GM21390 (cell line): ENCODE measurements at regions not wholly inside any gene's neighbourhood (a gene's known extent, or its start where the extent isn't known, plus 50 kb on each side); places are given as distances from the start of the nearest gene placed in this dataset.
"Not testable (repeated sequence)": the region's sequence is repeated elsewhere in the genome, so short reads cannot be mapped to it uniquely, and the experiment has no call there.

Source experiments
- ATAC-seq: cut with Tn5 transposase; IDR thresholded peaks from one replicate; pipeline ENCODE4 v1.9.1; 2021; ENCODE audit not compliant: unreplicated experiment

- no peak for ATAC-seq
Observed at GRCh38 chr17:53635444-53635843, 187.3 kb upstream of the KIF2B start.

DNA sequence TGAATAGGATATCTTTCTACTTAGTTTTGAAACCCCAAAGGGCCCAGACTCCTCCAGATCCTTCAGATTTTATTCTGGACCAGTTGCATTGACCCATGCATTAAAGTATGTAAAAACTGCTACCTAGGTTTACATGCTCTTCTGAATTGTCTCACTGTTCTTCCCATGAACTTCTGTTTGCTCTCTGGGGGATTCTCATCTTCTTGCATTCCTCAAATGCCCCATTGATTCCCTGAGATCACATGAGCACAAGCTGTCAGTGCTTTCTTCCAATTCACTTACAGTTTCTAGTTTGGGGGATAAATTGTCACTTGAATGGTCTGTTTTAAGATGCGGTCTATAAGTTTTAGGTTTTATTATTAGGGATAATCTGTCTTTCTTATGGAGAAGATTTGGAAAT lies 188.9 kb upstream of the KIF2B start:
- no peak for ATAC-seq

DNA sequence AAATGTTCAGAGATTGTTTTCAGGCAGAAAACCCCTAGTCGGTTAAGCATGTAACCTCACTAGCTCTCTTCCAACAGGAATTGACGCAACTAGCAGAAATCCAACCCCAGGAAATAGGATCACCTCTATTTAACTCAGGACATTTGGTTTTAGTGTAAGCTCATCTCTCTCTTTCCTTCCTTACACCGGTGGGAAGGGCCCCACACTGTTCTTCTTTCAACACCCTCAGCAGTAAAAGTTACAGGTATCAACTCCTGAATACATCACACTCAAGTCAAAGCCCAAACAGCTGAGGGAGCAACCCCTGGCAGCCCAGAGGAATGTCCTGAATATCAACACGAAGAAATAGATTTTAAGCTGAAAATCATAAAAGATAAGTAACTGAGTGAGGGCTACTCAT lies 191.2 kb upstream of the KIF2B start:
- ATAC-seq = no peak

DNA sequence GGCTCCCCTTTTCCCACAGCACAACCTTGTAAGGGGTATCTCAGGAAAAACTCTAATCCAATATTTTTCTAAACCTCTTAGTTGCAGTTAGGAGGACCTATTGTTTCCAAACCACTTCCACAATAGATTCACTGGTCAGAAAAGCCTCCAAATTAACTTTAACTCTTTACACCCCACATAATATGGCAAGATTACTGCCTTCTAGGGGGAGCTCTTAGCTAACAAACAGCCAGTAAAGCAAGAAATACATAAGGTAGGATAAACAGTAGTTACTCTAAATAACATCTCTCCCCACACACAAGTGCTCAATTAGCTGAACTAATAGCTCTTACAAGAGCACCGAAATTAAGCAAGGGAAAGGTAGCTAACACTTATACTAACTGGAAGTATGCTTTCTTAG lies 192.1 kb upstream of the KIF2B start:
- no peak for ATAC-seq

GRCh38 chr17:53630115-53630514 lies 192.6 kb upstream of the KIF2B start:
- ATAC-seq = no peak

- ATAC-seq = no peak
Observed at GRCh38 chr17:53629188-53629587, 193.5 kb upstream of the KIF2B start.

DNA sequence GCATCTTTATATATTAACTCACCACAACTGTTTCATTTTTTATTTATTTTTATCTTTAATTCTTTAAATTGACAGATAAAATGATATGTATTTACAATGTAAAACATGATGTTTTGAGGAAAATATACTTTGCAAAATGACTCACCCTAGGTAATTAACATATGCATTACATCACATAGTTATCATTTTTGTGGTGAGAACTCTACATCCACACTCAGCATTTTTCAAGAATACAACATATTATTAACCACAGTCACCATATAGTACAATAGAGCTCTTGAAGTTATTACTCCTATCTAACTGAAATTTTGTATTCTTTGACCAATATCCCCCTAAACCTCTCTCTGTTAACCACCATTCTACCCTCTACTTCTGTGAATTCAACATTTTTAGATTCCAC lies 194.7 kb upstream of the KIF2B start:
- ATAC-seq = no peak

- ATAC-seq = no peak
Observed at GRCh38 chr17:53627511-53627910, 195.2 kb upstream of the KIF2B start.

DNA sequence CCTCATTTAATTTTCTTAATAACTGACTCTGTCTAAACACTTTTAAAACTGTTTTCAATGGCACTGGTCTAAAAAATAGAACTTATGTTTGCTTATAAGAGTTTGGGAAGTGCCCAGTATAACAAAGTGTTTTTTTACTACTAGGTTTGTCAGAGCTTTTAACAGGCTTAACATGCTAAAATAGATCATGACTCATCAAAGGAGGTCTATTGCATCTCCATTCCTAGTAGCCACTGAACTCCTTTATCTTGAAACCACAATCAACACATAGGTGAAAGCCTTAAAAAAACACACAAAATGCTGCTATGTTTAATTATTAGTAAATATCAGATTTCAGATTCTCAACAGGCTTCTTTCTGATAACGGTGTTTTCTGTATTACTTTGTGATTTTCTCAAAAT lies 196.4 kb upstream of the KIF2B start:
- ATAC-seq = no peak

DNA sequence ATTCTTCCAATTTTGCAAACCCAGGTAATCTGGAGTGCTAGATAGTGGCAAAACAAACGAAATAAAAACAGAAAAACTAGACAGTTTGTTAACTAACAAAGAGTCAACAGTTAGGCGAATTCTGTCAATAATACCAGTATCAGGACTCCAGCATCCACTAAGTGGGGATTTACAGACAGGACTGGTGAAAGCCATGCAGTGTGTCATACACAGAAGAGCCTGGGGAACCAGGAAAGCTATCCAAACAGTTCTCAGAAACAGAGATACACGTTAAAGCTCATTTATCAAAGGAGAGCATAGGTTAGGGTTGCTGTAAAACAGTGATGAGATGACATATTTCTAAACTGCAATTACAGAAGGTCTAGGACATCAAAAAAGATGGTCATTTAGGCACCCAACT lies 203.7 kb upstream of the KIF2B start:
- ATAC-seq = no peak

DNA sequence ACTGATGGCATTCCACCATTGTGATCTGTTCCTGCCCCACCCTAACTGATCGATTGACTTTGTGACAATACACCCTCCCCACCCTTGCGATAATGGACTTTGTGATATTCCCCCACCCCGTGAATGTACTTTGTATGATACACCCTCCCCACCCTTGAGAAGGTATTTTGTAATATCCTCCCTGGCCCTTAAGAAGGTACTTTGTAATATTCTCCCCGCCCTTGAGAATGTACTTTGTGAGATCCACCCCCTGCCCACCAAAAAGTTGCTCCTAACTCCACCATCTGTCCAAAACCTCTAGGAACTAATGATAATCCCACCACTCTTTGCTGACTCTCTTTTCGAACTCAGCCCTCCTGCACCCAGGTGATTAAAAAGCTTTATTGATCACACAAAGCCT lies 214.5 kb upstream of the KIF2B start:
- ATAC-seq = not testable (repeated sequence)

GRCh38 chr17:53607475-53607874 lies 215.3 kb upstream of the KIF2B start:
- ATAC-seq = no peak

- no peak for ATAC-seq
Observed at GRCh38 chr17:53588317-53588716, 234.4 kb upstream of the KIF2B start.

DNA sequence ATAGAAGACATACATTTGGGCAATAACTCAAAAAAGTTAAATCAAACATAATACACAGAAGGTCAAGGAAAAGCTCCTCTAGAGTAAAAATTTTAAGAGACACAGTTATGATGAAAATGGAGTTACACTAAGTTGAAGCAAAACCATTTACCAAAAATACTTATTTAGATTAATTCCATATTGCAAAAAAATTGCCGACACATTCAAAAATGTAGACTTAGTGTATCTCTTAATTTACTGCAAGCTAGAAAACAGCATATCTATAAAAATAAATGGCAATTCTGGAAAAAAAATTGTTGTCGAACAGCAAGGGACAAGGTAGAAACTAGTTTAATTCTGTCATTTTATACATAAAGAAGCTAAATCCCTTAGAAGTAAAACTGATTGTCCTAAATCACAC lies 248.7 kb upstream of the KIF2B start:
- no peak for ATAC-seq

DNA sequence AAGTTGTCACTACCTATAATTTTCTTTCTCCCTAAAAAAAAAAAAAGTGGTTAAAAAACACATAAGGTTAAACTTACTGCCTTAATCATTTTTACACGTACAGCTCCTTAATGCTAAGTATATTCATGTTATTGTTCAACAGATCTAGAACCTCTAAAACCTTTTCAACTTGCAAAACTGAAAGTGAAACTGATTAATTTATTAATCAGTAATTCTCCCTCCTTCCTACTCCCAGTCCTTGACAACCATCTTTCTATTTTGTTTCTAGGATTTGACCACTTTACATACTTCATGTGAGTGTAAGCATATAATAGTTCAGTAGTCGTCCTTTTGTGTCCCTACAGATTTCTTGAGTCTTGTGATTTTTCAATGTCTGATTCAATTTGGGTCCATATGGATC lies 251.4 kb upstream of the KIF2B start:
- no peak for ATAC-seq

DNA sequence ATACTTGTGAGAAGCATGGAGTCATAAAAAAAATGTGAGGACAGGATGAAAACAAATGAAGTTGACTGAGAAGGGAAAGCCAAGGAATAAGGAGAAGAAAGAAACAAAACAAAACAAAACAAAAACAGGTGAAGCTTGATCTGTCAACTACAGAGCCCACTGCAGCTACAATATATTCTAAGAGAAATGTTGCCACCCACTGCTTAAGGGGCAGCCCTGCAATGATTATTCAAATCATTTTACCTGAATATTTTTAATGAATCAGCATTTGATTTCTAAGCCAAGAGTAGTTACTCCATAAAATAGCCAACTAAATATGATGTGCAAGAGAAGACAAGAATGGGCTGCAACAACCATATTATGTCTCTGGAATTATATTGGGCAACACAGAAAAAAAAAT lies 252.0 kb upstream of the KIF2B start:
- no peak for ATAC-seq

DNA sequence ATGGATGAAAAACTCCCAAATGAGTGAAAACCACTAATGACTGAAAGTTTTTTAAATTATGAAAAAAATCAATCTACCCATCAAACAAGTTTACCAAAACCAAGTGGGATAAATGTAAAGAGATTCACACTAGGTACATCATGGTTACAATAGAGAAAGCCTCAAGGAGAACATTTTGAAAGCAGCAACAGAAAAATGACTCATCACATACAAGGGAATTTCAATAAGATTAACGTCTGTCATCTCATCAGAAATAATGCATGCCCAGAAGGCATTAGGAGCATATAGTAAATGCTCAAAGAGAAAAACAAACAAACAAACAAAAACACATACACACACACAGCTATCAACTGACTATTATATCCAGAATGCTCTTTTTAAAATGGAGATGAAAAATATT lies 261.8 kb upstream of the KIF2B start:
- ATAC-seq = no peak

- no peak for ATAC-seq
Observed at GRCh38 chr17:53548252-53548651, 274.5 kb upstream of the KIF2B start.

GRCh38 chr17:53543472-53543871 lies 279.3 kb upstream of the KIF2B start:
- no peak for ATAC-seq

DNA sequence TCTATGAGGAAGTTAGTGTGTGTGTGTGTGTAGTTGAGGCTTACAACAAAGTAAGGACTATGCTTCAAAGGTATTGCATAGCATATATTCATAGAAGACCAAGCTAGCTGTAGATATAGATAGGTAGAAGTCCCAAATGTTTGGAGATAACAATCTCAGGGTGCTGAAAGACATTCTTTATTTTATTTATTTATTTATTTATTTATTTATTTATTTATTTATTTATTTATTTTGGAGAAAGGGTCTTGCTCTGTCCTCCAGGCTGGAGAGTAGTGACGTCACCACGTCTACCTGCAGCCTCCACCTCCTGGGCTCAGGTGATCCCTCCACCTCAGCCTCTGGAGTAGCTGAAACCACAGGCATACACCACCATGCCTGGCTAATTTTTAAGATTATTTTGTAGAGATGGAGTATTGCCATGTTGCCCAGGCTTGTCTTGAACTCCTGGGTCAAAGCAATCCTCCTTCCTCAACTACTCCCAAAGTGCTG lies 284.6 kb upstream of the KIF2B start:
- no peak for ATAC-seq

DNA sequence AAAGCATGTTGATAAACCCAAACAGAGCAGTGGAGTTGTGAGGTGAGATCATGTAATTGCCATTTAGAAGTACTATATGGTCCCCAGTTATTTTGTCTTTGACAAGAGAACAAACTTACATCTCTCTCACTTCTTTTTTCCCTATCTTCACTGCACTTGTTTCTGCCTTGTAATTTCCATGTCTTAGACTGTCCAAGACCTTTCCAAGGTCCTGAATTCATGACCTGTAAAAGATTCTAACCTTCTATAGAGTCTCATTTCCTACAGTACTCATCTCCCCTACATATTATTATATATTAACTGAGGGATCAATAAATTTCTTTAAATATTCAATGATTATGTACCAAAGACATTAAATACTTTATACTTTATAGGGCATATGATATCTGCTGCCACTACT lies 295.3 kb upstream of the KIF2B start:
- no peak for ATAC-seq

GRCh38 chr17:53525590-53525989 lies 297.1 kb upstream of the KIF2B start:
- no peak for ATAC-seq

DNA sequence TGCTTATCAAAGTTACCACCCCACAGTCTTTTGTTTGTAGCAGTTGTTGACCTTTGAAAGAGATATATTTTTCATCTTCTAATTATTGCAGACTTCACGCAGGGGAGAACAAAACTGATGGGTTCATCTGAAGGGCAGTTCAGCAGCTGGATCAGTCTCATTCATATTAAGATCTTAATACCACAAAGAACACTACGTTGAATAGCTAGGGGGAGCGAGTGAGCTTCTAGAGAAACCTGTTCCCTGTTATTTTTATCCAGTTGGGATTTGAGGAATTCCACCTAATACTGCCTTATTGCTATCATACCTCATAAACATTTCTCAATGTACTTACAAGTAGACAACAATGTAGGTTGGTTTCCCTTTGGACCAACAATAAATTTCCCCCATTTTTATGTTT lies 306.1 kb upstream of the KIF2B start:
- ATAC-seq = no peak

DNA sequence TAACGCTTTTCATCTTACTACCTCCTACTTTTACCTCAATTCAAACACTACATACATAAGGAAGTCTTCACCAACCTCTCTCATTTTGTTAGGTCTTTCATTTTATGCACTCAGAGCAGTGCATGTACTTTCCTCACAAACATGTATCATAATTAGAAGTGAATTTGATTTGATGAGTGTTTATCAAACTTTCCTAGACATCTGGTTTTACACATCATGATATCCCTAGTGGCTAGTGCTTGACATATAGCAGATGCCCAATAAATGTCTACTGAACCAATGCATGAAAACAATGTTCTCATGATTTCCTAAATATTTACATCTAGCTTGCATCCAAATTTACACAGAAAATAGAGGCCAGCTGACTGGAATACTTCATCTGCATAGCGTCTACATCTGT lies 323.4 kb upstream of the KIF2B start:
- ATAC-seq = no peak
